ENCODE measurements at regions not wholly inside any gene's neighbourhood (a gene's known extent, or its start where the extent isn't known, plus 50 kb on each side); places are given as distances from the start of the nearest gene placed in this dataset.

DNA sequence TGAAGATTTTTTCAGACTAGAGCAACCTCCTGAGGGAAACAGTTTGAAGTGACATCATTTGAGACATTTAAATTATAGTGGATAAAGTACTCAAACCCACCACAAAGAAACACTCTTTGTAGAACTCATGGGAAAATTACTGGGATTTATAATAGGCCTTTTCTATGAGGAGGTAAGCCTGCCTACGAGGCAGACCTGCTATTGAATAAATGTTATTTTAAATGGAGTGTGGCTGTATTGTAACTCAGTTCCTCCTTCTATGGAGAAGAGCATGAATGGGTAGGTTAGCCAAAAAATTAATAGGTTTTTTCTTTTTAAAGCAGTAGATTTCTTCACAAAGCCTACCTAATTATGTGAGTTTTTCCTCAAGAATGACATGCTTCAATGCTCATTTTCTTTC lies 63.7 kb upstream of the PLEKHA5 start:
- Histone ChIP-seq H3K9me3 (no peaks in the 10 kb centered on the region), H3K27ac (no peak overlapping the region), H3K4me3 (no peak overlapping the region), H3K4me1 (no peaks in the 10 kb centered on the region), H3K36me3 (no peaks in the 10 kb centered on the region), H3K27me3 (no peaks in the 10 kb centered on the region)
- DNase-seq: no peak
- intact Hi-C loops (cut with DNase I; ENCODE audit: low total_unique reads): no loop called here
- TF ChIP-seq, protein P1, sequence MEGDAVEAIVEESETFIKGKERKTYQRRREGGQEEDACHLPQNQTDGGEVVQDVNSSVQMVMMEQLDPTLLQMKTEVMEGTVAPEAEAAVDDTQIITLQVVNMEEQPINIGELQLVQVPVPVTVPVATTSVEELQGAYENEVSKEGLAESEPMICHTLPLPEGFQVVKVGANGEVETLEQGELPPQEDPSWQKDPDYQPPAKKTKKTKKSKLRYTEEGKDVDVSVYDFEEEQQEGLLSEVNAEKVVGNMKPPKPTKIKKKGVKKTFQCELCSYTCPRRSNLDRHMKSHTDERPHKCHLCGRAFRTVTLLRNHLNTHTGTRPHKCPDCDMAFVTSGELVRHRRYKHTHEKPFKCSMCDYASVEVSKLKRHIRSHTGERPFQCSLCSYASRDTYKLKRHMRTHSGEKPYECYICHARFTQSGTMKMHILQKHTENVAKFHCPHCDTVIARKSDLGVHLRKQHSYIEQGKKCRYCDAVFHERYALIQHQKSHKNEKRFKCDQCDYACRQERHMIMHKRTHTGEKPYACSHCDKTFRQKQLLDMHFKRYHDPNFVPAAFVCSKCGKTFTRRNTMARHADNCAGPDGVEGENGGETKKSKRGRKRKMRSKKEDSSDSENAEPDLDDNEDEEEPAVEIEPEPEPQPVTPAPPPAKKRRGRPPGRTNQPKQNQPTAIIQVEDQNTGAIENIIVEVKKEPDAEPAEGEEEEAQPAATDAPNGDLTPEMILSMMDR (IDR thresholded peaks at IDR 0.05): no peak
- no peak for TF ChIP-seq POLR2A (IDR thresholded peaks at IDR 0.05)

- no peak for DNase-seq
- intact Hi-C loops (cut with DNase I; ENCODE audit: low total_unique reads): no loop called here
- Histone ChIP-seq H3K9me3 (no peaks in the 10 kb centered on the region), H3K36me3 (no peaks in the 10 kb centered on the region), H3K27me3 (no peaks in the 10 kb centered on the region), H3K4me1 (no peaks in the 10 kb centered on the region), H3K27ac (no peak overlapping the region), H3K4me3 (no peak overlapping the region)
- no peak for TF ChIP-seq POLR2A (IDR thresholded peaks at IDR 0.05)
- TF ChIP-seq, protein P1 (IDR thresholded peaks at IDR 0.05): no peak
Observed at GRCh38 chr12:19066475-19067001, 63.0 kb upstream of the PLEKHA5 start.

- no peaks in the 10 kb centered on the region for H3K27me3 ChIP-seq
- H3K4me3 ChIP-seq: no peak overlapping the region
- DNase-seq: no peak
- H3K9me3 ChIP-seq: no peaks in the 10 kb centered on the region
- intact Hi-C loops (cut with DNase I; ENCODE audit: low total_unique reads): no loop called here
- no peaks in the 10 kb centered on the region for H3K36me3 ChIP-seq
- TF ChIP-seq, protein P1 (IDR thresholded peaks at IDR 0.05): no peak
- TF ChIP-seq POLR2A (IDR thresholded peaks at IDR 0.05): no peak
- H3K27ac ChIP-seq: no peak overlapping the region
- H3K4me1 ChIP-seq: no peaks in the 10 kb centered on the region
Observed at GRCh38 chr12:19068137-19068536, 61.4 kb upstream of the PLEKHA5 start.

- no peaks in the 10 kb centered on the region for H3K36me3 ChIP-seq
- DNase-seq: no peak
- intact Hi-C loops (cut with DNase I; ENCODE audit: low total_unique reads): no loop called here
Observed at GRCh38 chr12:19070341-19070740, 59.2 kb upstream of the PLEKHA5 start.

GRCh38 chr12:19074700-19075099 lies 54.8 kb upstream of the PLEKHA5 start:
- Histone ChIP-seq H3K4me1 (no peaks in the 10 kb centered on the region), H3K27ac (no peak overlapping the region), H3K36me3 (no peaks in the 10 kb centered on the region), H3K9me3 (no peaks in the 10 kb centered on the region), H3K27me3 (no peaks in the 10 kb centered on the region), H3K4me3 (no peak overlapping the region)
- TF ChIP-seq, protein P1 (IDR thresholded peaks at IDR 0.05): no peak
- TF ChIP-seq POLR2A (IDR thresholded peaks at IDR 0.05): no peak
- intact Hi-C loops (cut with DNase I; ENCODE audit: low total_unique reads): no loop called here
- DNase-seq: no peak

More at GRCh38 chr12:19070341-19070740, 59.2 kb upstream of the PLEKHA5 start:
- no peaks in the 10 kb centered on the region for H3K4me1 ChIP-seq
- H3K9me3 ChIP-seq: no peaks in the 10 kb centered on the region
- no peaks in the 10 kb centered on the region for H3K27me3 ChIP-seq
- no peak overlapping the region for H3K27ac ChIP-seq
- H3K4me3 ChIP-seq: no peak overlapping the region
- no peak for TF ChIP-seq POLR2A (IDR thresholded peaks at IDR 0.05)
- TF ChIP-seq, protein P1 (IDR thresholded peaks at IDR 0.05): no peak
